ENCODE measurements at regions not wholly inside any gene's neighbourhood (a gene's known extent, or its start where the extent isn't known, plus 50 kb on each side); places are given as distances from the start of the nearest gene placed in this dataset.
A peak's percentile ranks its signal among the peaks of the same experiment; 100 is the strongest.

GRCh38 chr3:16743276-16743675 lies 138.1 kb upstream of the DAZL start:
- Mint-ChIP-seq H3K9me3 (peaks cover 38% of the 10 kb centered on the region), H3K4me1 (no peaks in the 10 kb centered on the region; the same call in 2 of the 3 replicates), H3K27me3 (ENCODE audit: insufficient read depth, low read depth, poor library complexity) (peaks cover 2% of the 10 kb centered on the region), H3K4me3 (no peak overlapping the region), H3K27ac (no peak overlapping the region), H3K36me3 (ENCODE audit: low read depth) (peaks cover 39% of the 10 kb centered on the region)
- H3F3A ChIP-seq (replicated peaks; ENCODE audit: low read depth): no peaks in the 10 kb centered on the region
- no peak for ATAC-seq
- no peak overlapping the region for H3K4me3 ChIP-seq
- H3K9me2 ChIP-seq (ENCODE audit: insufficient read depth): no peaks in the 10 kb centered on the region
- 0 out of 2 replicates have a peak, but pooled peaks cover 11% of the 10 kb centered on the region for H3K36me3 ChIP-seq (ENCODE audit: insufficient read depth)
- H3K27ac ChIP-seq (ENCODE audit: low read depth): no peak overlapping the region
- no peak for DNase-seq (ENCODE audit: low spot score)
- no peaks in the 10 kb centered on the region for H3K79me2 ChIP-seq (replicated peaks; ENCODE audit: insufficient read depth)
- no peaks in the 10 kb centered on the region for H3K27me3 ChIP-seq (ENCODE audit: insufficient read depth)
- H4K20me1 ChIP-seq (replicated peaks; ENCODE audit: insufficient read depth): no peaks in the 10 kb centered on the region
- H3K4me2 ChIP-seq: no peak overlapping the region
- H3K4me1 ChIP-seq (ENCODE audit: insufficient read depth): peaks cover 6% of the 10 kb centered on the region; the same call in 1 of the 2 replicates
- TF ChIP-seq EZH2phosphoT487 (IDR thresholded peaks at IDR 0.05; ENCODE audit: unreplicated experiment): no peak
- TF ChIP-seq CTCF (conservative IDR thresholded peaks at IDR 0.05; ENCODE audit: low read depth in 2 of 2): no peak
- no peak for TF ChIP-seq CREB1 (CRISPR knock-in tag; IDR thresholded peaks at IDR 0.05; ENCODE audit: low read depth)
- no peak for TF ChIP-seq ZNF114 (CRISPR knock-in tag; IDR thresholded peaks at IDR 0.05)
- H2AFZ ChIP-seq: no peak overlapping the region

- peaks cover 2% of the 10 kb centered on the region for H3K4me1 Mint-ChIP-seq
- no peak for TF ChIP-seq ZNF331 (CRISPR knock-in tag; IDR thresholded peaks at IDR 0.05; ENCODE audit: low read depth)
- no peak for TF ChIP-seq REST (IDR thresholded peaks at IDR 0.05; ENCODE audit: unreplicated experiment)
- TF ChIP-seq ZNF114 (CRISPR knock-in tag; IDR thresholded peaks at IDR 0.05): no peak
- no peak for TF ChIP-seq NANOG (IDR thresholded peaks at IDR 0.05; ENCODE audit: borderline replicate concordance)
- no peak for TF ChIP-seq JUNB (IDR thresholded peaks at IDR 0.05; ENCODE audit: unreplicated experiment)
- TF ChIP-seq CREB1 (CRISPR knock-in tag; IDR thresholded peaks at IDR 0.05; ENCODE audit: low read depth): no peak
- no peak for TF ChIP-seq EZH2phosphoT487 (IDR thresholded peaks at IDR 0.05; ENCODE audit: unreplicated experiment)
- no peak for TF ChIP-seq ETS1 (IDR thresholded peaks at IDR 0.05)
Measured at GRCh38 chr3:16759227-16759903, 125.4 kb upstream of the PLCL2 start.

More at GRCh38 chr3:16759227-16759903, 125.4 kb upstream of the PLCL2 start:
- H3K4me3 ChIP-seq: no peak overlapping the region
- H3K27ac ChIP-seq (ENCODE audit: low read depth): no peak overlapping the region
- H2AFZ ChIP-seq: peak overlapping the region; percentile 83
- ATAC-seq (no peak), DNase-seq (ENCODE audit: low spot score) (no peak)
- H3K27me3 Mint-ChIP-seq (ENCODE audit: insufficient read depth, low read depth, poor library complexity): no peaks in the 10 kb centered on the region
- H3K27me3 ChIP-seq (ENCODE audit: insufficient read depth): no peaks in the 10 kb centered on the region
- no peaks in the 10 kb centered on the region for H3K79me2 ChIP-seq (replicated peaks; ENCODE audit: insufficient read depth)
- H3F3A ChIP-seq (replicated peaks; ENCODE audit: low read depth): no peaks in the 10 kb centered on the region
- no peak overlapping the region for H3K4me2 ChIP-seq
- H3K9me2 ChIP-seq (ENCODE audit: insufficient read depth): peaks cover 12% of the 10 kb centered on the region; the same call in 1 of the 2 replicates
- H3K4me3 Mint-ChIP-seq: no peak overlapping the region
- no peaks in the 10 kb centered on the region; the same call in 2 of the 3 replicates for H3K9me3 Mint-ChIP-seq
- peaks cover 1% of the 10 kb centered on the region for H3K4me1 ChIP-seq (ENCODE audit: insufficient read depth)
- no peaks in the 10 kb centered on the region for H4K20me1 ChIP-seq (replicated peaks; ENCODE audit: insufficient read depth)
- H3K27ac Mint-ChIP-seq: peak overlapping the region; percentile 19
- no peaks in the 10 kb centered on the region; the same call in 2 of the 3 replicates for H3K36me3 Mint-ChIP-seq (ENCODE audit: low read depth)
- H3K36me3 ChIP-seq (ENCODE audit: insufficient read depth): no peaks in the 10 kb centered on the region

All from GM23338 (cell line).